PC-3 (cell line): ENCODE measurements at regions not wholly inside any gene's neighbourhood (a gene's known extent, or its start where the extent isn't known, plus 50 kb on each side); places are given as distances from the start of the nearest gene placed in this dataset.

ENCODE experiments used
- ATAC-seq: fragments of 200-7000 bp; cut with Tn5 transposase; 2 replicates; pipeline ENCODE4 v1.9.1; 2020; ENCODE audit warnings: mild to moderate bottlenecking, moderate library complexity
- BruUV-seq: library from RNA; stranded (reverse); fragments of 400-500 nt; replicated peaks from 2 replicates; lab custom pipeline; 2021; lab: Mats Ljungman, UMichigan
- CTCF ChIA-PET: fragments of 300-600 bp; sonication (Branson Sonifier 250); formaldehyde crosslinking; loops from one replicate; lab custom pipeline; 2022; ENCODE audit warnings: antibody characterized with exemption; lab: Charles Lee
- POLR2A ChIA-PET: fragments of 300-600 bp; sonication (Branson Sonifier 250); formaldehyde crosslinking; loops from one replicate; lab custom pipeline; 2022; ENCODE audit warnings: antibody characterized with exemption; ENCODE audit not compliant: unreplicated experiment; lab: Charles Lee
- DNase-seq: peaks from one replicate; pipeline ENCODE4 v3.0.0-alpha.2; 2015
- H2AFZ ChIP-seq: fragments of 300-600 bp; sonication (generic); 2 replicates; pipeline ENCODE4 v1.6.0; 2016; ENCODE audit warnings: antibody characterized with exemption, low read length
- H3F3A ChIP-seq: fragments of 300-600 bp; sonication (generic); one replicate; pipeline ENCODE4 v1.6.0; 2017; ENCODE audit warnings: antibody characterized with exemption, low read length, control low read depth, mild to moderate bottlenecking; ENCODE audit not compliant: unreplicated experiment
- H3K27ac ChIP-seq: fragments of 300-600 bp; sonication (generic); 2 replicates; pipeline ENCODE4 v1.5.1; 2016; ENCODE audit warnings: mild to moderate bottlenecking, low read length
- H3K27me3 ChIP-seq: fragments of 300-600 bp; sonication (generic); 2 replicates; pipeline ENCODE4 v1.6.1; 2016; ENCODE audit warnings: low read length, mixed read lengths
- H3K36me3 ChIP-seq: fragments of 300-600 bp; sonication (generic); 2 replicates; pipeline ENCODE4 v1.6.1; 2016; ENCODE audit warnings: low read depth, mixed run types, low read length, mixed read lengths
- H3K4me1 ChIP-seq: fragments of 300-600 bp; sonication (generic); 2 replicates; pipeline ENCODE4 v1.5.1; 2016; ENCODE audit warnings: low read length; ENCODE audit not compliant: insufficient read depth
- H3K4me2 ChIP-seq: fragments of 300-600 bp; sonication (generic); 2 replicates; pipeline ENCODE4 v1.6.0; 2016; ENCODE audit warnings: low read length
- H3K4me3 ChIP-seq: fragments of 300-600 bp; sonication (generic); 2 replicates; pipeline ENCODE4 v1.5.1; 2016; ENCODE audit warnings: mild to moderate bottlenecking, low read length, mixed read lengths
- H3K79me2 ChIP-seq: fragments of 300-600 bp; sonication (generic); 2 replicates; pipeline ENCODE4 v1.6.1; 2017; ENCODE audit warnings: low read length, mixed read lengths
- H3K9ac ChIP-seq: fragments of 300-600 bp; sonication (generic); 2 replicates; pipeline ENCODE4 v1.6.0; 2016; ENCODE audit warnings: mild to moderate bottlenecking, low read length
- H3K9me2 ChIP-seq: fragments of 300-600 bp; sonication (generic); replicated peaks from 2 replicates; pipeline ENCODE4 v1.6.1; 2016; ENCODE audit warnings: mixed run types, low read length, mixed read lengths
- H3K9me3 ChIP-seq: fragments of 300-600 bp; sonication (generic); 2 replicates; pipeline ENCODE4 v1.6.1; 2016; ENCODE audit warnings: low read length, mixed read lengths
- H4K20me1 ChIP-seq: fragments of 300-600 bp; sonication (generic); 2 replicates; pipeline ENCODE4 v1.6.1; 2016; ENCODE audit warnings: low read length, mixed read lengths
- CTCF ChIP-seq: fragments of 300-600 bp; sonication (generic); conservative IDR thresholded peaks from 2 replicates; pipeline ENCODE4 v1.5.1; 2017; ENCODE audit warnings: antibody characterized with exemption, low read depth, mild to moderate bottlenecking, low read length
- EZH2 ChIP-seq: fragments of 300-600 bp; sonication (generic); IDR thresholded peaks from one replicate; pipeline ENCODE4 v1.6.1; 2017; ENCODE audit warnings: antibody characterized with exemption, mild to moderate bottlenecking, low read length; ENCODE audit not compliant: unreplicated experiment
- EZH2phosphoT487 ChIP-seq: fragments of 300-600 bp; sonication (generic); IDR thresholded peaks from 2 replicates; pipeline ENCODE4 v1.6.1; 2018; ENCODE audit warnings: mild to moderate bottlenecking, antibody characterized with exemption, low read length, borderline replicate concordance
- intact Hi-C: fragments of 100-400 bp; cut with micrococcal nuclease; formaldehyde crosslinking; loops from 2 replicates; pipeline ENCODE4 v1.9.0; 2023

GRCh38 chr18:43435851-43436250 lies 158.6 kb upstream of the SYT4 start:
- H3K4me3 ChIP-seq = no peak overlapping the region
- H3K4me1 ChIP-seq = no peaks in the 10 kb centered on the region
- no peak overlapping the region for H3K4me2 ChIP-seq
- no peaks in the 10 kb centered on the region for H3K27me3 ChIP-seq
- no peak overlapping the region for H3K9ac ChIP-seq
- H3K36me3 ChIP-seq = no peaks in the 10 kb centered on the region
- no peak overlapping the region for H2AFZ ChIP-seq
- CTCF ChIA-PET = no interaction called here
- no peaks in the 10 kb centered on the region for H3F3A ChIP-seq
- BruUV-seq = no TSS peak
- H3K27ac ChIP-seq = no peak overlapping the region
- no peaks in the 10 kb centered on the region for H3K79me2 ChIP-seq
- TF ChIP-seq EZH2 (no peak), EZH2phosphoT487 (no peak), CTCF (no peak)
- intact Hi-C loops = no loop called here
- no peaks in the 10 kb centered on the region for H4K20me1 ChIP-seq
- H3K9me3 ChIP-seq = no peaks in the 10 kb centered on the region
- ATAC-seq (no peak), DNase-seq (no peak)
- POLR2A ChIA-PET = no interaction called here
- H3K9me2 ChIP-seq = no peaks in the 10 kb centered on the region

GRCh38 chr18:43442131-43442530 lies 164.8 kb upstream of the SYT4 start:
- no peak for ATAC-seq
- H3K9me2 ChIP-seq = no peaks in the 10 kb centered on the region
- no peaks in the 10 kb centered on the region for H3K9me3 ChIP-seq
- no peak overlapping the region for H3K27ac ChIP-seq
- POLR2A ChIA-PET = no interaction called here
- H3F3A ChIP-seq = no peaks in the 10 kb centered on the region
- no peak overlapping the region for H3K9ac ChIP-seq
- no peak for DNase-seq
- no TSS peak for BruUV-seq
- H3K4me3 ChIP-seq = no peak overlapping the region
- no peak overlapping the region for H2AFZ ChIP-seq
- intact Hi-C loops = no loop called here
- no peak for TF ChIP-seq EZH2phosphoT487
- TF ChIP-seq CTCF = no peak
- TF ChIP-seq EZH2 = no peak
- no peaks in the 10 kb centered on the region for H3K27me3 ChIP-seq
- H3K4me1 ChIP-seq = no peaks in the 10 kb centered on the region
- CTCF ChIA-PET = no interaction called here
- no peak overlapping the region for H3K4me2 ChIP-seq
- no peaks in the 10 kb centered on the region for H3K79me2 ChIP-seq
- no peaks in the 10 kb centered on the region for H4K20me1 ChIP-seq
- H3K36me3 ChIP-seq = no peaks in the 10 kb centered on the region

- Histone ChIP-seq H3K9me2 (no peaks in the 10 kb centered on the region), H3K9ac (no peak overlapping the region), H2AFZ (no peak overlapping the region), H3K4me2 (no peak overlapping the region), H3K9me3 (no peaks in the 10 kb centered on the region), H3K79me2 (no peaks in the 10 kb centered on the region), H3F3A (no peaks in the 10 kb centered on the region), H4K20me1 (no peaks in the 10 kb centered on the region), H3K27me3 (no peaks in the 10 kb centered on the region), H3K36me3 (no peaks in the 10 kb centered on the region), H3K27ac (no peak overlapping the region), H3K4me1 (no peaks in the 10 kb centered on the region), H3K4me3 (no peak overlapping the region)
- no peak for ATAC-seq
- ChIA-PET CTCF (no interaction called here), POLR2A (no interaction called here)
- no peak for DNase-seq
- intact Hi-C loops = no loop called here
- TF ChIP-seq EZH2 (no peak), CTCF (no peak), EZH2phosphoT487 (no peak)
- no TSS peak for BruUV-seq
Observed at GRCh38 chr18:43442571-43442970, 165.3 kb upstream of the SYT4 start.
